ENCODE measurements at regions not wholly inside any gene's neighbourhood (a gene's known extent, or its start where the extent isn't known, plus 50 kb on each side); places are given as distances from the start of the nearest gene placed in this dataset.

DNA sequence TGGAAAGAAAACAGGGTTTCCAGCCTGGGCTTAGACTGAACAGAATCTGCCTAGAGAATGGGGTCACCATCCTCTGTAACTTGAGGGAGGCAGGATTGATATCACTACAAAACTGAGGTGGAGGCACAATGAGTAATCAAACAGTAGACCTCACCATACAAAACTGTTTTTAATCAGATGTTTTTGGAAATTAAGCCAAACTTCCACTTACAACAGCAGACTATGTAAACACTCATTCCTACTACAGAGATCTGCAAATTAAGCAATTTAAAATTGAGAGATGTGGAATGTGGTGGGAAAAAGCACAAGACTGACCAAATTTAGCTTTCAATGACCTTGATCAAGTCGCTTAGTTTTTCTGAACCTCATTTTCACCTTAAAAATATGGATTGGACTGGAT lies 104.3 kb upstream of the SLC38A4 start:
- TF ChIP-seq, protein P1, sequence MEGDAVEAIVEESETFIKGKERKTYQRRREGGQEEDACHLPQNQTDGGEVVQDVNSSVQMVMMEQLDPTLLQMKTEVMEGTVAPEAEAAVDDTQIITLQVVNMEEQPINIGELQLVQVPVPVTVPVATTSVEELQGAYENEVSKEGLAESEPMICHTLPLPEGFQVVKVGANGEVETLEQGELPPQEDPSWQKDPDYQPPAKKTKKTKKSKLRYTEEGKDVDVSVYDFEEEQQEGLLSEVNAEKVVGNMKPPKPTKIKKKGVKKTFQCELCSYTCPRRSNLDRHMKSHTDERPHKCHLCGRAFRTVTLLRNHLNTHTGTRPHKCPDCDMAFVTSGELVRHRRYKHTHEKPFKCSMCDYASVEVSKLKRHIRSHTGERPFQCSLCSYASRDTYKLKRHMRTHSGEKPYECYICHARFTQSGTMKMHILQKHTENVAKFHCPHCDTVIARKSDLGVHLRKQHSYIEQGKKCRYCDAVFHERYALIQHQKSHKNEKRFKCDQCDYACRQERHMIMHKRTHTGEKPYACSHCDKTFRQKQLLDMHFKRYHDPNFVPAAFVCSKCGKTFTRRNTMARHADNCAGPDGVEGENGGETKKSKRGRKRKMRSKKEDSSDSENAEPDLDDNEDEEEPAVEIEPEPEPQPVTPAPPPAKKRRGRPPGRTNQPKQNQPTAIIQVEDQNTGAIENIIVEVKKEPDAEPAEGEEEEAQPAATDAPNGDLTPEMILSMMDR (IDR thresholded peaks at IDR 0.05; ENCODE audit: insufficient read depth, low read depth, low read length, missing control alignments), result no peak
- H3K4me3 ChIP-seq (ENCODE audit: low read length), result no peak overlapping the region
- no peak for DNase-seq (ENCODE audit: low read depth)

DNA sequence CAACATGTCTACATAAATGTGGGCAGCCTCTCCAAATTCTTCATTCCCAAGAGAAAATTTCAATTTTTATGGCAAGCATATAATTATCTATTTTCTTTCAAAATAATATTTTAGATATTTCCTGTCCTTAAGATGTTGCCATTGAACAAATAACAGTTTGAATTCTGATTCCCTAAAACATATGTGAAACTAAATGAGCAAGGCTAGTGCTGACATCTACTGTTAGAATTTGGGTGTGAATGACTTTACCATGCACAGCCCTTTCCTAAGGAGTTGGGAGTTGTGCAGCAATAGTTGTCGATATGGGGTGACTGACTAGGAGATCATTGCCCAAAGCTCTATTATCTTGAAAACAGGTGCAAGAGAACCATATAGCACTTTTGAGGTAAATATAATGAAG lies 108.2 kb upstream of the SLC38A4 start:
- TF ChIP-seq, protein P1 (IDR thresholded peaks at IDR 0.05; ENCODE audit: insufficient read depth, low read depth, low read length, missing control alignments), result peak; percentile 72
- no peak overlapping the region for H3K4me3 ChIP-seq (ENCODE audit: low read length)
- DNase-seq (ENCODE audit: low read depth), result peak; percentile 76

DNA sequence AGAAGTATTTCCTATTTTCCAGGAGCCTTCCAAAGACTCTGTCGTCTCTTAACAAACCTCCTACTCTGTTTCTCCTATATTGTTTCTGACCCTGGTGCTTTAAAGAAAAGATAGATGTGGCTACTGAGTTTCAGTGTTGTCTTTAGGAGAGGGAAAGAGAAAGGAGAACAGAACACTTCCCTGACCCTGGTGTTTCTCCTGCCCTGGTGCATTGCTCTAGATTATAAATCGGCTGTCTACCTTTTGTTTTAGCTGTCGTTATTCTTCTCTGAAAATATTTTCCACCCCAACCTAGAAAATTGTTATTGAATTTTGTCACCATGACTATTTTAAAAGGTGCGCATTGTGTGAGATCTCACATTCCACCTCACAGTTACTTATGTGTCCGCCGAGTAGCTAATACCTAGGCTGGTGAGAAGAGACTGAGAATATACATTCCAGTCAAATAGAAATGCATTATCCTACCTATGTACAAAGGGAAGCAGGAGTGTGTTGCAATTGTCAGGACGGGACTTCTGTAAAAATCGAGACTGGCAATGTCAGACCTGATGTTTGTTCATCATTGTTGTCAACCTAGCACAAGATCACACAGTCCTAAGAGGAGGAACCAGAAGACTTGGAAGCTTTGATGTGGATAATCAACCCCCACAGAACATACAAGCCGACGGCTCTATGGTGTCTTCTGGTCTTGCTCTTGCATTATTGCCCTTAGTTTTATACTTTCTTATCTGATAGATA lies 108.7 kb upstream of the SLC38A4 start:
- TF ChIP-seq, protein P1 (IDR thresholded peaks at IDR 0.05; ENCODE audit: insufficient read depth, low read depth, low read length, missing control alignments), result no peak
- H3K4me3 ChIP-seq (ENCODE audit: low read length), result no peak overlapping the region
- DNase-seq (ENCODE audit: low read depth), result no peak

DNA sequence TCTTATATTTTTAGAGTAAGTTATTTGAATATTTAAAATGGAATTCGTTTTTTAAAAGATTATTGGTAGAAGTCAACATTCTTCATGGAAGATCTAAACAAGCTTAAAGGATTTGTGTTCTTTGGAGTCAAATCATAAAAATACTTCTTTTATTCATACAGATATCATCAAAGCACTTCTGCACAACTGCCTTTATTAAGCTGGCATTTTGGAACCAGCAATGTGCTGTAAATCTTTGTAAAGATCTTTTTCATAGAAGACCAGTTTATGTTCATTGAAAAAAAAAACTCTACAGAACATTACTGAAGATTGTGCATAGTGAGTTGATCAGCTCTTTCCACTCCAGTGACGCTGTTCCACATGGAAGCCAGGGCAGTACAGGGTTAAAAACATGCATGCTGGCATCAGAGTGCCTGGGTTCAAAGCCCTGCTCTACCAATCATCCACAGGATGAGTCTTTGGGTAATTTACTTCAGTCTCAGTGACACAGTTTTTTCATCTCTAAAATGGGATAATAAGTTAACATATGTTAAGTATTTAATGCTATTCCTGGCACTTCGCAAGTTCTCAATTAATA lies 109.6 kb upstream of the SLC38A4 start:
- no peak overlapping the region for H3K4me3 ChIP-seq (ENCODE audit: low read length)
- TF ChIP-seq, protein P1 (IDR thresholded peaks at IDR 0.05; ENCODE audit: insufficient read depth, low read depth, low read length, missing control alignments), result no peak
- DNase-seq (ENCODE audit: low read depth), result no peak

DNA sequence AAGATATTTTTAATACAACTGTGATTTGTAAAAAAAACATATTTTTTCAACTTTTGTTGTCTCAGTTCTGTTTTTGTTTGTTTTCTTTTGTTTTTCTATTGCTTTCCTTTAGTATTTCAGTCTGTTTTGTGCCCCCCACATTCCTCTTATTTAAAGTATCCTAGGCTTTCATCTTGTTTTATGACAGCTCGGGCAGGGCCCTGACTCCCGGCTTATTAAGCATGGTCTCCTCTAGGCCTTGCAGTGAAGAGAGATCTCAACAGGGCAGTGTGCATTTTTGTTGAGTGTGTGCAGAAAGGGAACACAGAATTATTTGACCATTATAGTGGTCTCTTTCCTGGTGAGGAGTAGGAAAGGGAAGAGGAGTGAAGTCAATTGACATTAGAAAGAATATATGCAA lies 110.2 kb upstream of the SLC38A4 start:
- TF ChIP-seq, protein P1 (IDR thresholded peaks at IDR 0.05; ENCODE audit: insufficient read depth, low read depth, low read length, missing control alignments), result no peak
- H3K4me3 ChIP-seq (ENCODE audit: low read length), result no peak overlapping the region
- DNase-seq (ENCODE audit: low read depth), result no peak

DNA sequence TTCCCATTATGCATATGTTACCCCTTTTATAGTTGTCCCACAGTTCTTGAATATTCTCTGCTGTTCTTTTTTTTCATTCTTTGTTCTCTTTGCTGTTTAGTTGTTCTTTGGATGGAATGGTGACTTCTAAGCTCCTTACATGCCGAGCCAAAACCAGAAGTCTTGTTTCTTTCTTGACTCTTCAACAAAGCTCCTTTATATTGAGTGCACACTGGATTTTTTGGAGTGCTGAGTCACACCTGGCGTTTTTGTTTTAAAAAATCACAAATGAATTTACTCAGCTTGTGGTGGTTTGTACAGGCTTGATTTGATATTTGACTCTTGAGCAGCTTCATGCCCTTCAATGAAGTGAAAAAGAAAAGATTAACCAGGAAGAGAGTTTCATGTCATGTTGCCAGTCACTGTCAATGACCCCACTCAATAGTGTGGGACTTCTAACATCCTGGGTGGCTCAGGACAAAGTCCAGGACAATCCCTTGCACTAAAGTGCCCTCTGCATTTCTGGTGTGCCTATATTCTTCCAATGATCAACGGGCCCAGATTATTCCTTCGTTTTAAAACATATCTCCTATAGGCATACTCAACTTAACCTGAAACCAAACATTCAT lies 112.4 kb upstream of the SLC38A4 start:
- TF ChIP-seq, protein P1 (IDR thresholded peaks at IDR 0.05; ENCODE audit: insufficient read depth, low read depth, low read length, missing control alignments), result no peak
- peak; percentile 9 for DNase-seq (ENCODE audit: low read depth)
- H3K4me3 ChIP-seq (ENCODE audit: low read length), result no peak overlapping the region

Data from epithelial cell of esophagus (primary cell).